Activated naive CD4-positive, alpha-beta T cell treated with anti-CD3 and anti-CD28 coated beads for 36 hours (primary cell): ENCODE measurements at regions not wholly inside any gene's neighbourhood (a gene's known extent, or its start where the extent isn't known, plus 50 kb on each side); places are given as distances from the start of the nearest gene placed in this dataset.

ENCODE experiments used
- CTCF ChIA-PET: fragments of 350-600 bp; sonication (Branson Sonifier 250); formaldehyde crosslinking; loops from one replicate; lab custom pipeline; 2021; ENCODE audit warnings: antibody characterized with exemption; lab: Charles Lee
- DNase-seq: peaks from one replicate; pipeline ENCODE4 v3.0.0-alpha.2; 2020
- H3K27ac Mint-ChIP-seq: one replicate; pipeline ENCODE4 v1.8.0; 2021; ENCODE audit warnings: mild to moderate bottlenecking, mixed read lengths
- H3K27me3 Mint-ChIP-seq: one replicate; pipeline ENCODE4 v1.8.0; 2021; ENCODE audit warnings: low read depth, mixed read lengths
- H3K36me3 Mint-ChIP-seq: one replicate; pipeline ENCODE4 v1.8.0; 2021; ENCODE audit warnings: low read depth, mixed read lengths
- H3K4me1 Mint-ChIP-seq: one replicate; pipeline ENCODE4 v1.8.0; 2021; ENCODE audit warnings: low read depth, mixed read lengths
- H3K4me3 Mint-ChIP-seq: one replicate; pipeline ENCODE4 v1.8.0; 2021; ENCODE audit warnings: mild to moderate bottlenecking, moderate library complexity, mixed read lengths
- H3K9me3 Mint-ChIP-seq: one replicate; pipeline ENCODE4 v1.8.0; 2021; ENCODE audit warnings: mixed read lengths
- intact Hi-C: fragments of 100-400 bp; cut with micrococcal nuclease; formaldehyde crosslinking; loops from one replicate; pipeline ENCODE4 v1.15.1; 2023

DNA sequence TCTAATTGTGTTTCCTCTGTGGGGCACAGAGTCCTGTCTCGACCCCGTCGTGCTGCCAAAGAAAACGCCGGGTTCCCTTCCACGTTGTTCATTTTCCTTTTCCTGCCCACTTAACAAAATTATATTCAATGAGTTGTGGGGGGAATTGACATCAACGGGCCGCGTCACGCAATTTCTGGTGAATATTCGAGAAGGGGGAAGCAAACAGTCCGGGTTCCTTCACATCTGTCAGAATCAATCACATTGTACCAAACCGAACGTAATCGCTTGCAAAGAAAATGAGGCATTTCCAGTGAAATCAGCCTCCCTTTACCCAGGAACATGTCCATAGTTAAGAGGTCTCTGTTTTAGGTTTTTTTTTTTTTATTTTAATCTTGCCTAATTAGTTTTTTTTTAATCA, 243.5 kb downstream of the SHOX start:
- DNase-seq: no peak
- H3K36me3 Mint-ChIP-seq: no peaks in the 10 kb centered on the region
- CTCF ChIA-PET: no interaction called here
- no peak overlapping the region for H3K4me3 Mint-ChIP-seq
- peaks cover 8% of the 10 kb centered on the region for H3K9me3 Mint-ChIP-seq
- intact Hi-C loops: no loop called here
- peaks cover 7% of the 10 kb centered on the region for H3K27me3 Mint-ChIP-seq
- H3K4me1 Mint-ChIP-seq: no peaks in the 10 kb centered on the region
- H3K27ac Mint-ChIP-seq: no peak overlapping the region

DNA sequence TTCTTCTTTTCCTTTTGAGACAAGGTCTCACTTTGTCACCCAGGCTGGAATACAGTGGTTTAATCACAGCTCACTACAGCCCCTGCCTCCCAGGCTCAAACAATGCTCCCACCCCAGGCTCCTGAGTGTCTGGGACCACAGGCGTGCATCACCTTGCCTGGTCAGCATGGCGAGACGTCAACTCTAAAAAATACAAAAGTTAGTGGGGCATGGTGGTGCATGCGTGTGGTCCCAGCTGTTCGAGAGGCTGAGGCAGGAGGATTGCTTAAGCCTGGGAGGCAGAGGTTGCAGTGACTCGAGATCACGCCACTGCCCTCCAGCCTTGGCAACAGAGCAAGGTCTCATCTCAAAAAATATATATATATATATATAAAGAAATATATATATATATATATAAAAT, 242.4 kb downstream of the SHOX start:
- no peaks in the 10 kb centered on the region for H3K36me3 Mint-ChIP-seq
- DNase-seq: no peak
- H3K27me3 Mint-ChIP-seq: peaks cover 9% of the 10 kb centered on the region
- H3K4me1 Mint-ChIP-seq: no peaks in the 10 kb centered on the region
- peaks cover 8% of the 10 kb centered on the region for H3K9me3 Mint-ChIP-seq
- no peak overlapping the region for H3K4me3 Mint-ChIP-seq
- CTCF ChIA-PET: no interaction called here
- intact Hi-C loops: no loop called here
- no peak overlapping the region for H3K27ac Mint-ChIP-seq

GRCh38 chrX:872090-872489, 241.5 kb downstream of the SHOX start:
- Mint-ChIP-seq H3K27me3 (peaks cover 12% of the 10 kb centered on the region), H3K9me3 (peaks cover 8% of the 10 kb centered on the region), H3K36me3 (no peaks in the 10 kb centered on the region), H3K4me3 (no peak overlapping the region), H3K27ac (no peak overlapping the region), H3K4me1 (no peaks in the 10 kb centered on the region)
- intact Hi-C loops: no loop called here
- CTCF ChIA-PET: no interaction called here
- no peak for DNase-seq

DNA sequence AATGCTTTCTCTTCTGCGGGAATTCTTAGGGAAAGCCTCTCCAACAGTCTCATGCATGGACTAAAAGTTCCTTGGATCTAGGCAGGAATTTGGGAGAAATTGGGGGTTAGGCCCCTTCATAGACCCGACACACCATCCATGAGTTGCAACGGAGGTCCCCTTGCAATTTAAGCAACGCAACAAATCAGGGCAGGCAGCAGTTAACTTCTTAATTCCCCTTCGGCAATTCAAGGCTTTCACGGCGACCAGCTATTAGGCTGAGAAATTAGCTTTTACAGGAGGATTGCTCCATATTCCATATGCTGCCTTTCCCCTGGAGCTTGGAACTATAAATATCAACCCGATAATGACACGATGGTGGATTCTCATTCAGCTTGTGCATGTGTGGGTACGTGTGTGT, 241.0 kb downstream of the SHOX start:
- Mint-ChIP-seq H3K4me1 (no peaks in the 10 kb centered on the region), H3K9me3 (peaks cover 8% of the 10 kb centered on the region), H3K36me3 (no peaks in the 10 kb centered on the region), H3K27me3 (peaks cover 12% of the 10 kb centered on the region), H3K4me3 (no peak overlapping the region), H3K27ac (no peak overlapping the region)
- DNase-seq: no peak
- intact Hi-C loops: no loop called here
- CTCF ChIA-PET: no interaction called here

- Mint-ChIP-seq H3K27me3 (peaks cover 12% of the 10 kb centered on the region), H3K9me3 (peaks cover 9% of the 10 kb centered on the region), H3K27ac (no peak overlapping the region), H3K4me1 (no peaks in the 10 kb centered on the region), H3K4me3 (no peak overlapping the region), H3K36me3 (no peaks in the 10 kb centered on the region)
- intact Hi-C loops: no loop called here
- CTCF ChIA-PET: no interaction called here
- no peak for DNase-seq
These were observed 237.5 kb downstream of the SHOX start for GRCh38 chrX:867966-868647.

DNA sequence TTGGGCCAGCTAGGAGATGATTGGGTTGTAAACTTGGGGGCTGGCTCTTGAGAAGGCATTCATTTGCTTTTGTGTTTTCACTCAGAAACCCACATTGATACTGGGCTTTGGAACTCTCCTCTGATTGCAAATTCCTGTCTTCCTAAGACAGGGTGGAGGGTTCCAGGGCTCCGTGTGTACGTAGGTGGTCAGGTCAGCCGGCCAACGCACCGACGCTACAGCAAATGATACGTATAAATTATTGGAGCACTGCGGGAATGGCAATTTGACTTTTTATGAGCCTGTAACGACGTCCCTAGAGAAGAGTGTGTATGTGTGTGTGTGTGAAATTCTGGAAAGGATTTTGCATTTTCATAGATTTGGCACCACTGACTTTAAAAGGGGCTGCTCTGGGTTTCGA, 236.9 kb downstream of the SHOX start:
- H3K27ac Mint-ChIP-seq: no peak overlapping the region
- H3K27me3 Mint-ChIP-seq: peaks cover 12% of the 10 kb centered on the region
- H3K36me3 Mint-ChIP-seq: no peaks in the 10 kb centered on the region
- peaks cover 9% of the 10 kb centered on the region for H3K9me3 Mint-ChIP-seq
- intact Hi-C loops: no loop called here
- CTCF ChIA-PET: no interaction called here
- DNase-seq: no peak
- H3K4me1 Mint-ChIP-seq: no peaks in the 10 kb centered on the region
- no peak overlapping the region for H3K4me3 Mint-ChIP-seq

DNA sequence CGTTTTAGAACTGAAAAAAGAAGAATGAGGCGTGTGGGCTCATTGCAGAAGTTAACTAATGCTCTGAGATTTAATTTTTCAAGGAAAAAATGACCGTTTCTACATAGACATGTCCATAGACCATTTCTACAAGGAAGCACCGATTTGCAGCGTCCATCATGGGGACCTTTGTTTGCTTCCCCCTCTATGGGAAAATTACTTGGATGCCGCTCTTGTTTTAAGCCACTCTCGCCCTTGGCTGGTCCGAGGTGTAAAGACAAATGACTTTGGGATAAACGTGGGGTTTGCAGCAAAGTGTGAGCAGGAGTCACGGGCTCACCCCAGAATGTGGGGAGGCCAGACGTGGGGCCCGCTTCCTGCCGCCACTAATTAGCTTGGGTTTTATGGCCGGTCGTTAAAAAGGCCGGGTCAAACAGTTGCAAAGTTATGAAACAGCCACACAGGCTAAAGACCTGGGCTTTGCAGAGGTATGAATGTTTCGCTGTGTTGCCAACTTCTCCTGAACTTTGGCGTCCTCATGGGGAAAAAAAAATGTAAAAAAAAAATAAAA, 235.9 kb downstream of the SHOX start:
- H3K27ac Mint-ChIP-seq: no peak overlapping the region
- intact Hi-C loops: no loop called here
- H3K4me3 Mint-ChIP-seq: no peak overlapping the region
- H3K27me3 Mint-ChIP-seq: peaks cover 12% of the 10 kb centered on the region
- peaks cover 2% of the 10 kb centered on the region for H3K9me3 Mint-ChIP-seq
- no peaks in the 10 kb centered on the region for H3K36me3 Mint-ChIP-seq
- DNase-seq: no peak
- no peaks in the 10 kb centered on the region for H3K4me1 Mint-ChIP-seq
- CTCF ChIA-PET: no interaction called here

GRCh38 chrX:865422-865821, 234.8 kb downstream of the SHOX start:
- DNase-seq: no peak
- peaks cover 2% of the 10 kb centered on the region for H3K9me3 Mint-ChIP-seq
- CTCF ChIA-PET: no interaction called here
- no peak overlapping the region for H3K4me3 Mint-ChIP-seq
- H3K27ac Mint-ChIP-seq: no peak overlapping the region
- peaks cover 12% of the 10 kb centered on the region for H3K27me3 Mint-ChIP-seq
- intact Hi-C loops: no loop called here
- H3K4me1 Mint-ChIP-seq: no peaks in the 10 kb centered on the region
- no peaks in the 10 kb centered on the region for H3K36me3 Mint-ChIP-seq

DNA sequence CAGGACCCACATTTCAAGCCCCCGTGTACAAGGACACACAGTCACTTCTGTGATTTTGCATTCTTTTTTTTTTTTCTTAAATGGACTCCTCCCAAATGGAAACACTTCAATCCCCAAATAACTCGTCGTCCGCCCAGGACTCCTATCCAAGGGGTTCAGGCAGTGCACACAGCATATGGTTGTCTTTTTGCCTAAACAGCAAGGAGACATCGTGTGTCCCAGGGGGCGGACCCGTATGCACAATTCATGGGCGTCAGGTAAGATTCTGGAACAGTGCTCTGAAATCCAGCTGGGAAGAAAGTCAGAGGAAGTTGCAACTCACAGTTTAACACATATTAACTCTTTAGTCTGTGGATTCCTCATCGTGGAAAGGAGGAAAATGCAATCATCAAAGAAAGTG, 231.3 kb downstream of the SHOX start:
- Mint-ChIP-seq H3K4me1 (no peaks in the 10 kb centered on the region), H3K36me3 (no peaks in the 10 kb centered on the region), H3K27ac (no peak overlapping the region), H3K4me3 (no peak overlapping the region), H3K9me3 (peaks cover 7% of the 10 kb centered on the region), H3K27me3 (no peaks in the 10 kb centered on the region)
- DNase-seq: no peak
- CTCF ChIA-PET: no interaction called here
- intact Hi-C loops: no loop called here

DNA sequence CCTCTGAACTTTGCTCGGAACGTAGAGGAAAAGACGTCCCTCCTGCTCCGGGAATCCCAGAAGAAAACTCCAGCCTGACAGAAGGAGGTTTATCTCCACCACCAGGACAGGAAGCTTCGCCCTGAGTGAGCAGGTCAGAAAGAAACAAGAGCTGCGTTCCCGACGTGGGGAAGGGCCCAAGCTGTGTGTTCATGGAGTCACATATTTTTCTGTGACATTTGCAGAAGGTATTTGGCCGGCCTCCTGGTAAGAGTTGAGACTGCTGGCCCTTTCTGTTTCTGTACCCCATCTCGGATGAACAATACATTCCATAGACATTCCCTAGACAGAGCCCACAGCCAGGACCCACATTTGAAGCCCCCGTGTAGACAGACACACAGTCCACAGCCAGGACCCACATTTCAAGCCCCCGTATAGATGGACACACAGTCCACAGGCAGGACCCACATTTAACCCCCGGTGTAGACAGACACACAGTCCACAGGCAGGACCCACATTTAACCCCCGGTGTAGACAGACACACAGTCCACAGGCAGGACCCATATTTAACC, 230.8 kb downstream of the SHOX start:
- no peak for DNase-seq
- no peaks in the 10 kb centered on the region for H3K36me3 Mint-ChIP-seq
- H3K27me3 Mint-ChIP-seq: no peaks in the 10 kb centered on the region
- intact Hi-C loops: no loop called here
- no peak overlapping the region for H3K4me3 Mint-ChIP-seq
- H3K4me1 Mint-ChIP-seq: no peaks in the 10 kb centered on the region
- peaks cover 7% of the 10 kb centered on the region for H3K9me3 Mint-ChIP-seq
- CTCF ChIA-PET: no interaction called here
- no peak overlapping the region for H3K27ac Mint-ChIP-seq

DNA sequence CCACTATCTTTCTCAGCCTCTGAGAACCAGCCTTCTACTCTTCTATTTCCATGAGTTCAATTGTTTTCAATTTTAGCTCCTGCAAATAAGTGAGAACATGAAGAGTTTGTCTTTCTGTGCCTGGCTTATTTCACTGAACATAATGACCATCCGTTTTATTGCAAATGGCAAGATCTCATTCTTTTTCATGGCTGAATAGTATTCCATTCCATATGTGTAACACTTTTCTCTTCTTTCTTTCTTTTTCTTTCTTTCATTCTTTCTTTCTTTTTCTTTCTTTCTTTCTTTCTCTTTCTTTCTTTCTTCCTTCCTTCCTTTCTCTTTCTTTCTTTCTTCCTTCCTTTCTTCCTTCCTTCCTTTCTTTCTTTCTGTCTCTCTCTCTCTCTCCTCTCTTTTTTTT, 228.7 kb downstream of the SHOX start:
- Mint-ChIP-seq H3K36me3 (peaks cover 1% of the 10 kb centered on the region), H3K27ac (no peak overlapping the region), H3K4me1 (no peaks in the 10 kb centered on the region), H3K27me3 (no peaks in the 10 kb centered on the region), H3K4me3 (no peak overlapping the region), H3K9me3 (peaks cover 7% of the 10 kb centered on the region)
- no peak for DNase-seq
- intact Hi-C loops: no loop called here
- CTCF ChIA-PET: no interaction called here

DNA sequence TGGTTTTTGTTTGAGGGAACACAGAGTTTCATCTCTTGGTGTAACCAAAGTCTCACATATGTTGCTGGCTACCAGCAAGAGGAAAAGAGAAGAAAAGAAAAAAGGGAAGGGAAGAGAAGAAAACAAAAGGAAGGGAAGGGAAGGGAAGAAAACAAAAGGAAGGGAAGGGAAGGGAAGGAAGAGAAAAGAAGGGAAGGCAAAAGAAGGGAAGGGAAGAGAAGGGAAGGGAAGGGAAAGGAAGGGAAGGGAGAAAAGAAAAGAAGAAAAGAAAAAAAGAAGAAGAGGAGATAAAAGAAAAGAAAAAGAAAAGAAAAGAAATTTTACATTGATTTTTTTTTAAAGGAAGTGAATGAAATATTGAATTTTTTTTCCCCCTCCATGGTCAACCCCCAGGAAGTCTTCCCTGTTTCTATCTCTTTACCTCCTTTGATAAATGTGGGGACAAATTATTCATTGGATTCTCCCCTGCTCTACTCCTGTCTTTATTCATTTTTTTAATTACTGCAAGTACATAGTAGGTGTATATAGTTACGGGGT, 228.0 kb downstream of the SHOX start:
- no peak for DNase-seq
- Mint-ChIP-seq H3K4me1 (no peaks in the 10 kb centered on the region), H3K27ac (no peak overlapping the region), H3K27me3 (no peaks in the 10 kb centered on the region), H3K9me3 (peaks cover 7% of the 10 kb centered on the region), H3K4me3 (no peak overlapping the region), H3K36me3 (peaks cover 1% of the 10 kb centered on the region)
- intact Hi-C loops: no loop called here
- CTCF ChIA-PET: no interaction called here

GRCh38 chrX:857376-857775, 226.8 kb downstream of the SHOX start:
- H3K36me3 Mint-ChIP-seq: peaks cover 3% of the 10 kb centered on the region
- no peak overlapping the region for H3K4me3 Mint-ChIP-seq
- peaks cover 4% of the 10 kb centered on the region for H3K27me3 Mint-ChIP-seq
- intact Hi-C loops: no loop called here
- no peak overlapping the region for H3K27ac Mint-ChIP-seq
- CTCF ChIA-PET: no interaction called here
- peaks cover 5% of the 10 kb centered on the region for H3K9me3 Mint-ChIP-seq
- DNase-seq: no peak
- H3K4me1 Mint-ChIP-seq: no peaks in the 10 kb centered on the region
